Hepatocyte (in vitro differentiated cells): ENCODE measurements at regions not wholly inside any gene's neighbourhood (a gene's known extent, or its start where the extent isn't known, plus 50 kb on each side); places are given as distances from the start of the nearest gene placed in this dataset.

Source experiments
- EZH2 ChIP-seq: fragments of 200-600 bp; sonication (generic); IDR thresholded peaks from 2 replicates; pipeline ENCODE4 v1.6.1; 2016; ENCODE audit warnings: antibody characterized with exemption, mild to moderate bottlenecking, borderline replicate concordance
- EZH2phosphoT487 ChIP-seq: fragments of 200-600 bp; sonication (generic); IDR thresholded peaks from one replicate; pipeline ENCODE4 v1.6.1; 2018; ENCODE audit warnings: antibody characterized with exemption, mild to moderate bottlenecking, low read depth, moderate library complexity; ENCODE audit not compliant: unreplicated experiment, severe bottlenecking
- TF ChIP-seq, protein P1 (sequence below): fragments of 200-600 bp; sonication (generic); IDR thresholded peaks from 2 replicates; pipeline ENCODE4 v1.5.1; 2016; ENCODE audit warnings: antibody characterized with exemption, mild to moderate bottlenecking; ENCODE audit not compliant: poor library complexity

GRCh38 chr1:5423109-5423508 is 569.1 kb downstream of the NPHP4 start:
- TF ChIP-seq, protein P1, sequence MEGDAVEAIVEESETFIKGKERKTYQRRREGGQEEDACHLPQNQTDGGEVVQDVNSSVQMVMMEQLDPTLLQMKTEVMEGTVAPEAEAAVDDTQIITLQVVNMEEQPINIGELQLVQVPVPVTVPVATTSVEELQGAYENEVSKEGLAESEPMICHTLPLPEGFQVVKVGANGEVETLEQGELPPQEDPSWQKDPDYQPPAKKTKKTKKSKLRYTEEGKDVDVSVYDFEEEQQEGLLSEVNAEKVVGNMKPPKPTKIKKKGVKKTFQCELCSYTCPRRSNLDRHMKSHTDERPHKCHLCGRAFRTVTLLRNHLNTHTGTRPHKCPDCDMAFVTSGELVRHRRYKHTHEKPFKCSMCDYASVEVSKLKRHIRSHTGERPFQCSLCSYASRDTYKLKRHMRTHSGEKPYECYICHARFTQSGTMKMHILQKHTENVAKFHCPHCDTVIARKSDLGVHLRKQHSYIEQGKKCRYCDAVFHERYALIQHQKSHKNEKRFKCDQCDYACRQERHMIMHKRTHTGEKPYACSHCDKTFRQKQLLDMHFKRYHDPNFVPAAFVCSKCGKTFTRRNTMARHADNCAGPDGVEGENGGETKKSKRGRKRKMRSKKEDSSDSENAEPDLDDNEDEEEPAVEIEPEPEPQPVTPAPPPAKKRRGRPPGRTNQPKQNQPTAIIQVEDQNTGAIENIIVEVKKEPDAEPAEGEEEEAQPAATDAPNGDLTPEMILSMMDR, result no peak
- TF ChIP-seq EZH2phosphoT487, result no peak
- TF ChIP-seq EZH2, result no peak
